ENCODE measurements at regions not wholly inside any gene's neighbourhood (a gene's known extent, or its start where the extent isn't known, plus 50 kb on each side); places are given as distances from the start of the nearest gene placed in this dataset.

DNA sequence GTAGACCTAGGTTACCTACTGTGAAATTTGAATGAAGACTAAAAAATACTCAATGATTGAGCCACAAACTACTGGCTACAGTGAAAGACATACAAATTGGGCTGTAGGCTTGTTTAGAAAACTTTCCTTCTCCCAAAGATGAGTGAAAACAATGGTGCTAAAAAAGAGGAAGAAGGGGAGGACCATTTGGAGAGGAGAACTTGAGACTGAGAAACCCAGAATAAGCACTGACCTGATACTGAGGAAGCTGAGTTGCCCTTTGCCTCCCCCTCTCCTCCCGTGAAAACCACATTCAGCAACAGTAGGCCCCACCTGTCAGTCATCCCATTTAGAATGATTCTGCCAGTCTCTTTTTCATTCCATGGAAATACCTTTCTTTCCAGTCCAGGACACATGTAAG is 484.0 kb upstream of the TGFBR2 start:
- Histone ChIP-seq H4K20me1 (ENCODE audit: low read depth, low read length) (no peaks in the 10 kb centered on the region), H3K27me3 (ENCODE audit: low read length) (no peaks in the 10 kb centered on the region), H3K4me2 (ENCODE audit: low read depth, low read length, poor library complexity, severe bottlenecking) (no peak overlapping the region), H3K27ac (ENCODE audit: low read depth, low read length) (no peak overlapping the region), H3K9ac (ENCODE audit: low read length) (no peak overlapping the region), H3F3A (ENCODE audit: insufficient read depth) (no peaks in the 10 kb centered on the region), H3K9me3 (ENCODE audit: insufficient read depth, low read length) (no peaks in the 10 kb centered on the region), H3K36me3 (ENCODE audit: low read length) (no peaks in the 10 kb centered on the region), H2AFZ (ENCODE audit: low read depth, low read length, severe bottlenecking) (no peak overlapping the region), H3K79me2 (ENCODE audit: insufficient read depth, low read length) (no peaks in the 10 kb centered on the region), H3K9me2 (replicated peaks; ENCODE audit: insufficient read depth, low read length) (no peaks in the 10 kb centered on the region), H3K4me3 (ENCODE audit: insufficient read depth, low read length, poor library complexity, severe bottlenecking) (no peak overlapping the region)
- no peak for TF ChIP-seq CTCF (IDR thresholded peaks at IDR 0.05; ENCODE audit: insufficient read depth, low read length, poor library complexity, severe bottlenecking)
- TF ChIP-seq EZH2phosphoT487 (conservative IDR thresholded peaks at IDR 0.05; ENCODE audit: low read length), result no peak

- Histone ChIP-seq H2AFZ (ENCODE audit: low read depth, low read length, severe bottlenecking) (no peak overlapping the region), H3K79me2 (ENCODE audit: insufficient read depth, low read length) (no peaks in the 10 kb centered on the region), H3K9me3 (ENCODE audit: insufficient read depth, low read length) (no peaks in the 10 kb centered on the region), H3K4me2 (ENCODE audit: low read depth, low read length, poor library complexity, severe bottlenecking) (no peak overlapping the region), H4K20me1 (ENCODE audit: low read depth, low read length) (no peaks in the 10 kb centered on the region), H3K36me3 (ENCODE audit: low read length) (no peaks in the 10 kb centered on the region), H3F3A (ENCODE audit: insufficient read depth) (no peaks in the 10 kb centered on the region), H3K27ac (ENCODE audit: low read depth, low read length) (no peak overlapping the region), H3K9ac (ENCODE audit: low read length) (no peak overlapping the region), H3K9me2 (replicated peaks; ENCODE audit: insufficient read depth, low read length) (no peaks in the 10 kb centered on the region), H3K27me3 (ENCODE audit: low read length) (no peaks in the 10 kb centered on the region), H3K4me3 (ENCODE audit: insufficient read depth, low read length, poor library complexity, severe bottlenecking) (no peak overlapping the region)
- TF ChIP-seq CTCF (IDR thresholded peaks at IDR 0.05; ENCODE audit: insufficient read depth, low read length, poor library complexity, severe bottlenecking) (no peak), EZH2phosphoT487 (conservative IDR thresholded peaks at IDR 0.05; ENCODE audit: low read length) (no peak)
Measured at GRCh38 chr3:30123224-30123623, 483.2 kb upstream of the TGFBR2 start.

GRCh38 chr3:30123755-30124154 is 482.6 kb upstream of the TGFBR2 start:
- Histone ChIP-seq H3K9ac (ENCODE audit: low read length) (no peak overlapping the region), H3K79me2 (ENCODE audit: insufficient read depth, low read length) (no peaks in the 10 kb centered on the region), H3K36me3 (ENCODE audit: low read length) (no peaks in the 10 kb centered on the region), H3K4me2 (ENCODE audit: low read depth, low read length, poor library complexity, severe bottlenecking) (no peak overlapping the region), H3K27me3 (ENCODE audit: low read length) (no peaks in the 10 kb centered on the region), H3K9me3 (ENCODE audit: insufficient read depth, low read length) (no peaks in the 10 kb centered on the region), H3K27ac (ENCODE audit: low read depth, low read length) (no peak overlapping the region), H3K4me3 (ENCODE audit: insufficient read depth, low read length, poor library complexity, severe bottlenecking) (no peak overlapping the region), H3F3A (ENCODE audit: insufficient read depth) (no peaks in the 10 kb centered on the region), H4K20me1 (ENCODE audit: low read depth, low read length) (no peaks in the 10 kb centered on the region), H2AFZ (ENCODE audit: low read depth, low read length, severe bottlenecking) (no peak overlapping the region), H3K9me2 (replicated peaks; ENCODE audit: insufficient read depth, low read length) (no peaks in the 10 kb centered on the region)
- TF ChIP-seq EZH2phosphoT487 (conservative IDR thresholded peaks at IDR 0.05; ENCODE audit: low read length) (no peak), CTCF (IDR thresholded peaks at IDR 0.05; ENCODE audit: insufficient read depth, low read length, poor library complexity, severe bottlenecking) (no peak)

Data from SU-DHL-6 (cell line).